CD1c-positive myeloid dendritic cell (primary cell): ENCODE measurements at regions not wholly inside any gene's neighbourhood (a gene's known extent, or its start where the extent isn't known, plus 50 kb on each side); places are given as distances from the start of the nearest gene placed in this dataset.

Experiments
- DNase-seq: peaks from one replicate; pipeline ENCODE4 v3.0.0-alpha.2; 2016; ENCODE audit errors: extremely low spot score

DNA sequence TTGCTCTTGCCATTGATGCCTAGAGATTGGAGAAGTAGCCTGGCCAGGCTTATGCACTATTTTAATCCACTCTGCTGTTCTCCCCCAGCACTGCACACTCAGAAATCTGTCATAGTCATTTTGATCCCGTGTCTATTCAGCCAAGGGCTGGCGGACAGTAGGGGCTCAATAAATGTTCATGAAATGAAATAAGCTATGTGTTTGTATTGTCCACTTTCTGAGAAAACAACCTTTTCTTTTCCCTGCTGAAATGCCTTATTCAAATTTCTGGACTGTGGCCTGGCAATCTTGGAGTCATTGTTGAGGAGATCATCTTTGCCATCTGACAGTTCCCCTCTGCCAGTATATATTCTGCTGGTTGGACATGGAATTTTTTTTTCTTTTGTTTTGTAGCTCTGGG, 550.4 kb upstream of the MAP3K7 start:
- no peak for DNase-seq

GRCh38 chr6:91135406-91136103, 548.7 kb upstream of the MAP3K7 start:
- no peak for DNase-seq

DNA sequence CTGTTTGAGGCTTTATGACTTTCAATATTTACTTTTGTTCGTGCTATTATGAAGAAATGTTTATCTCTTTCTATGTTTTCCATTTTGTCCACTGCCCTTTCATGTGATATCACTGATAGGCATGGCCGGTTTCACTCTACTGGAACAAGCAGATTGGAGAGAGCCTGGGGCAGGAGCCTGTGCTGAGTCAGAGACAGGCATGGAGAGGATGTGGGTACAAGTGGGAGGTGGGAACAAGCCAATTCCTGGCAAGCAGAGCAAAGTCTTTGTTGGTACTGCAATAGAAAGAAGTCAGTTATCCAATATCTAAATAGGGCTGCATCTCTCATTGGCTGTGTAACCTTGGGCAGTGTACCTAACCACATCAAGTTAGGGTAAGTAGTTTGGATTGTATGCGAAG, 545.6 kb upstream of the MAP3K7 start:
- DNase-seq: no peak

- no peak for DNase-seq
These were observed 543.3 kb upstream of the MAP3K7 start for GRCh38 chr6:91130126-91130525.

GRCh38 chr6:91127752-91128151, 540.9 kb upstream of the MAP3K7 start:
- no peak for DNase-seq

DNA sequence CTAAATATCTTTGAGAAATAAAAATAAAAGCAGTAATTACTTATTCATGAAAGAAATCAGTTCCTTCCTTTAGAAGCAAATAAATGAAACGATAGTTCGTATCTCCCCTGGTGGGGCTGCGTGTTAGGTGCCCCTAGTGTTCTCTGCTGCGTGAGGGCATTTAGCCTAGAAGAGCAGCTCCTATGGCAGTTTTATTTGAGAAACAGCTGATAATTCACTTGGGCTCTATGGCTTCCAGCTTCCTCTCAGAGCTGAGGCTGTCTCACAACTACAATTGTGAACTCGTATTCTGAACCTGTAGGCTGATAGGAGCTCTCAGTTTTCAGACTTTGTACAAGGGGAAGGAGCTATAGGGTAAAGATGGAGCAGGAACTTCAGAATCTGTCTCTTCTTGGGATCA, 540.0 kb upstream of the MAP3K7 start:
- DNase-seq: no peak

- DNase-seq: no peak
These were observed 530.7 kb upstream of the MAP3K7 start for GRCh38 chr6:91117550-91117949.

DNA sequence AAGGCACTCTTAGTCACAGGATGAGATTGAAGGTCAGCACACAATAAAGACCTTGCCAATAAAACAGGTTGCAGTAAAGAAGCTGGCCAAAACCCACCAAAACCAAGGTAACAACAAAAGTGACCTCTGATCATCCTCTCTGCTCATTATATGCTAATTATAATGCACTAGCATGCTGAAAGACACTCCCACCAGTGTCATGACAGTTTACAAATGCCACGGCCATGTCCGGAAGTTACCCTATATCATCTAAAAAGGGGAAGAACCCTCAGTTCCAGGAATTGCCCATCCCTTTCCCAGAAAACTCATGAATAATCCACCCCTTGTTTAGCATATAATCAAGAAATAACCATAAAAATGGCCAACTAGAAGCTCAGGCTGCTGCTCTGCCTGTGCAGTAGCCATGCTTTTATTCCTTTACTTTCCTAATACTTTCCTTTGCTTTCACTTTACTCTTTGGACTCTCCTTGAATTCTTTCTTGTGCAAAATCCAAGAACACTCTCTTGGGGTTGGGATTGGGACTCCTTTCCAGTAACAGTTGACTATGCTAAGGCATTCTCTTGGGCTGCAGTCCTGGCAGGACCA, 527.3 kb upstream of the MAP3K7 start:
- no peak for DNase-seq

- DNase-seq: no peak
These were observed 519.2 kb upstream of the MAP3K7 start for GRCh38 chr6:91106083-91106482.

DNA sequence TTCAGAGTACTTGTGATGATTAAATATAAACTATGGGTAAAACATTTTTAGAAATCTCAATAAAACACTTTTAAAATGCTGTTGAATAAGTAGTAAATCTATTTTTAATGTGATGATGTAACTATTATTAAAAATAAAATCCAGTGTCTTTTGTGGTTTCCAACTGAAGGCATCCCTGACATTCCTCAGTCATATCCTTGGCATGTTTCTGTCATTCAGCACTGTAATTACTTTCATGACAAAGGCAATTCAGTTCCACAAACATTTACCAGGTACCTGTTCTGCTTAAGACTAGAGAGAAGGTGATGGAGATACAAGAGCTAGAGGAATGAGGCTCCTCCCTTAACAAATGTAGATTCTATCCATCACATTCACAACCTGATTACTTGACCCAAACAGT, 518.7 kb upstream of the MAP3K7 start:
- no peak for DNase-seq

- DNase-seq: no peak
These were observed 512.6 kb upstream of the MAP3K7 start for GRCh38 chr6:91099479-91099878.

- no peak for DNase-seq
These were observed 511.1 kb upstream of the MAP3K7 start for GRCh38 chr6:91098006-91098405.

GRCh38 chr6:91097364-91097763, 510.5 kb upstream of the MAP3K7 start:
- no peak for DNase-seq

DNA sequence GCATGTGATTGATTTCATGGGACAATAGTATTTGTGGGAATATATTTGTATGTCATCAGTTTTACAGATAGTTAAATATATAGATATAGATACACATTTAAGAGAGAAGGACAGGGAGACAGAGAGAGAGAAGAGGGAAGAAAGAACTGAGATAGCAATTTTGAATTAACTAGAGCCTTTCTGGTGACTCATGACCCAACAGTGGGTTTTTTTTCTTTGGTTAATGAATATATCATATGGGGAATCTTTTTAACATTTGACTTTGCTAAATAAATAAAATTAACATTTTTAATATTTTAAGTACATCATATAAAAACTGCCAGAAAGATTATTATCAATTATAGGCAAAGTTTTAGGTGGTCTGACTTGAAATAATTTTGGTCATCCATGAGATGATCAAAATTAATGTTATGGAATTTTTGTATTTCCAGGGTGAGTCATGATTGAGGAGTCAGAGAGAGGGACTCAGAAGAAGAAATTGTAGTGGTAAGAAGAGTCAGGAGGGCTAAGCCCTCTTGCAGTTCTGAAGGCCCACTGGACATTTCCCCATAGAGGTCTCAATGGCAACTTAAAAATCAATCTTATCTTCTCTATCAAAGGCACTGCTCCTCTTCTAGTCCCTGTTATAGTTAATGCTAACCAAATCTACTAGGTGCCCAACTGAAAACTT, 508.1 kb upstream of the MAP3K7 start:
- no peak for DNase-seq

DNA sequence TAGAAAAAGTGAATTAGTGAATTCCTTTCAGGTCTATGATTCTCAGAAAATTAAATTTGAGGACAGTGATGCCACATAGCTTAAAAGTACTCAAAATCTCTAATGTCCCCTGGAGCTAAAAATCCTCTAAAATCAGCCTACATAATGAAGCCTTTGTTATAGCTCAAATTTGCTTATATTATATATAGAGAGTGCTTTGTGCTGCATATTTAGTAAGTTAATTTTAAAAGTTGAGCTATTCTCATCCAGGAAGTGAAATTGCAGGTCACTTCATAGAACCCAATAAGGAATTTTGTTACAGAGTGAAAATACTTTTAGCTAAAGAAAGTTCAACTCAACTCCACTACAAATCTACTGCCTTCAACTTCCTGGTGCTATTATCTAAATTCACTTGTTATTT, 507.5 kb upstream of the MAP3K7 start:
- no peak for DNase-seq

GRCh38 chr6:91088976-91089375, 502.1 kb upstream of the MAP3K7 start:
- no peak for DNase-seq

DNA sequence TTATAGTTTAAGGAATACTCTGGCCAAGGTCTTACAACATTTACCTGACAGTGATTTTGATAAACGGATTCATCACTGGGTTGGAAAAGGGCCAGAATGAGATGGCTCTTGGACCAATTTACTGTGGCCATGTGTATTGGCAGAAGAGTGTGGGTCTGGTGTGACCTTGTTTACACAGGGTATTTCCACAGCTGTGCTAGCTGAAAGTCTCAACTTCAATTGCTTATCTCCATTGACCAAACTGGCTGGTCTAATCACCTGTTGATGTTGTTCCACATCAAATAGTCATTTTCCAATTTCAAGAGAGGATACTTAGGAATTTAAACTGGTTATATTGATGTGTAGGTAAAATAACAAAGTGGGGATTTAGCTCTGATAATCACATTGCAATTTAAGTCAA, 501.6 kb upstream of the MAP3K7 start:
- DNase-seq: no peak

GRCh38 chr6:91087908-91088307, 501.0 kb upstream of the MAP3K7 start:
- DNase-seq: no peak

- DNase-seq: no peak
These were observed 496.3 kb upstream of the MAP3K7 start for GRCh38 chr6:91083211-91083610.

- no peak for DNase-seq
These were observed 495.5 kb upstream of the MAP3K7 start for GRCh38 chr6:91082311-91082832.

DNA sequence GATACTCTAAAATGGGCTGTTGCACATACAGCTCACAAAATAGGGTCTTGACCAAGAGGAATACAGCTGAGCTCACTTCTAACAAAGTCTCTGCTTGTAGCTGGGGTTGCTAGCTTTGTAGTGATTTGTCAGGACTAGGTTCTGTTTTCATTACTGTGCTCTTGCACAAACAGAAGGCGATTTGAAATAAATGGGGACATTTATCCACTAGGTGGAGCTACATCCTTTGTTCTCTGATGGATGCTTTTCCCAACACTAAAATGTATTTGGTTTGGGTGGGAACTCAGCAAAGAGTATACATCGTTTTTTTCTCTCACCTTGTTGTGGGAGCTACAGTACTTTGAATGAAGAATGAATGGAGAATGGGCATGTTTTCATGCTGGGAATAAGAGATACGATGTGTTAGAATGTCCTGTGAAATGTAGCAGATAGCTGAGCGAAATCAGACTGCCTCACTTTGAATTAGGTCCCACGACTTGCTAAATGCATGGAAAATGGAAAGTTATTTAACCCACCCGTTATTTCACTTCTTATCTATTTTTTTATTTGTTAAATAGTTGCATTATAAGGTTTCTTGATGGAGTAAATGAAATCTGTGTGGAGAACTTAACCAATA, 494.7 kb upstream of the MAP3K7 start:
- DNase-seq: peak; percentile 40

DNA sequence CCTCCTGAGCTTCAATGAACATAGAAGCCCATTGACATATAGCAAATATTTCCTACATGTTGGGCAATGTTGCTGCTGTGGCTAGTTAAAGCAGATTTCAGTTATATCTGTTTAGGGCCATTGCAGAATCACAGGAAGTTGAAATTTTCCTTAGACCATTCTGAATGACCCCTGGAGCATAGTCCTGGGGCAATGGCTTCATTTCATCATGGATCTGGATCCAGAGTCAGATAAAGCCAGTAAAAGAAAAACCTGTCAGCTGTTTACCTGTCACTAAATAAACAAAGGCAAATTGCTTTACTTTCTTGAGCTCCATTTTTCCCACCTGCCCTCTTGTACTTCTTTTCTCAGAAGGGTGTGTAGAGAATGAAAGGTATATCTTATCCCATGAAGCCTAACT, 494.0 kb upstream of the MAP3K7 start:
- no peak for DNase-seq

GRCh38 chr6:91079969-91080368, 493.1 kb upstream of the MAP3K7 start:
- DNase-seq: no peak
